Muscle layer of duodenum (tissue), 2 donors: ENCODE measurements at regions not wholly inside any gene's neighbourhood (a gene's known extent, or its start where the extent isn't known, plus 50 kb on each side); places are given as distances from the start of the nearest gene placed in this dataset.
A peak's percentile ranks its signal among the peaks of the same experiment; 100 is the strongest.

Experiments used
- H3K27ac ChIP-seq: one replicate; pipeline ENCODE4 v1.7.0; 2013; ENCODE audit warnings: mild to moderate bottlenecking, low read length
- H3K27me3 ChIP-seq: one replicate; pipeline ENCODE4 v1.7.0; 2013; ENCODE audit warnings: low read depth, mild to moderate bottlenecking, control low read depth, low read length
- H3K36me3 ChIP-seq, 2 donors: one replicate each; pipeline ENCODE4 v1.7.0; 2013; ENCODE audit warnings: low read length in 2 of 2, control low read depth in 1 of 2, mild to moderate bottlenecking in 1 of 2; ENCODE audit not compliant: insufficient read depth in 2 of 2, control insufficient read depth in 1 of 2
- H3K4me1 ChIP-seq, 2 donors: one replicate each; pipeline ENCODE4 v1.7.0; 2013; ENCODE audit warnings: low read length in 2 of 2, mild to moderate bottlenecking in 2 of 2, control low read depth in 1 of 2, moderate library complexity in 1 of 2; ENCODE audit not compliant: insufficient read depth in 2 of 2, control insufficient read depth in 1 of 2
- H3K4me3 ChIP-seq, 2 donors: one replicate each; pipeline ENCODE4 v1.7.0; 2013; ENCODE audit warnings: low read length in 2 of 2, low read depth in 1 of 2, mild to moderate bottlenecking in 1 of 2
- H3K9me3 ChIP-seq, 2 donors: one replicate each; pipeline ENCODE4 v1.7.0; 2013; ENCODE audit warnings: low read length in 2 of 2, control low read depth in 1 of 2, mild to moderate bottlenecking in 1 of 2; ENCODE audit not compliant: control insufficient read depth in 1 of 2
- donor health status: healthy.

DNA sequence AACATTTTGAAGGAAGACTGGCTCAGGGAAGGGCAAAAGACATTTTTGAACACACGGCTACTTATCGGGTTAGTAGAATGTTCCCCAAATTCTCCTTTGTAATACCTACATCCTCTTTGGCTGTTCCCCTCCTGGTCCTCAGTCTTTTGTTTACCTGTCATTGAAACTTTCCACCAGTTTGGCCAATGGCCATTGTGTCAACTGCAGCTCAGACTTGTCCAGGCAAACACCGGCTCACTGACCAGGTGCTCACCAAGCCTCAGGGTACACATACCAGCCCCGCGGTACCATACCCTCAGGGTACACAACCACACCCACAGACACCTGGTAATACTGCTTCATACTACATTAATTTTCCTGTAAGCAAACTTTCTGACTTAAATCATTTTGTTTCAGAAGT lies 84.8 kb upstream of the ZNF648 start:
- H3K4me3 ChIP-seq = no peak overlapping the region
- no peaks in the 10 kb centered on the region for H3K9me3 ChIP-seq
- H3K27ac ChIP-seq = peak overlapping the region; percentile 83
- H3K4me1 ChIP-seq = peaks cover 10 to 23% of the 10 kb centered on the region in 2 donors
- H3K27me3 ChIP-seq = no peaks in the 10 kb centered on the region
- H3K36me3 ChIP-seq = no peaks in the 10 kb centered on the region

DNA sequence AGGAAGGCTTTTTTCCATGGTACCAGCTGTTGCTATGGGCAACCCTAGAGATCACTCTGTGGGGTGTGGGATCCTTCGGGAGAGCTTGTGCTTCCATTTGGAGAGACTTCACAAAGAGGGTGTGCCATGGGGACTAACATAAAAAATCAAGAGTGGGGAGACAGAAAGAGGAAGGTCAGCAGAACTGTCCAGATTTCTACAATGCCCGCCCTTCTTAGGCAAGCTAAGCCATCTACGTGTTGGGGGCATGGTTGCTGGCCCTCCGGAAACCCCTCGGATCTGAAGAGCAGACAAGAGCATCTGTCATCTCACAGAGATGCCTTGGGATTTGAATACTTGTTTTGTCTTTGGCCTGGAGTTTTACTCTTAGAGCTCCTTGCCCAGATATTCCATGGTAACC lies 83.9 kb upstream of the ZNF648 start:
- no peaks in the 10 kb centered on the region for H3K36me3 ChIP-seq
- peaks cover 10 to 23% of the 10 kb centered on the region in 2 donors for H3K4me1 ChIP-seq
- H3K9me3 ChIP-seq = no peaks in the 10 kb centered on the region
- H3K27me3 ChIP-seq = no peaks in the 10 kb centered on the region
- peak overlapping the region; percentile 83 for H3K27ac ChIP-seq
- no peak overlapping the region for H3K4me3 ChIP-seq

DNA sequence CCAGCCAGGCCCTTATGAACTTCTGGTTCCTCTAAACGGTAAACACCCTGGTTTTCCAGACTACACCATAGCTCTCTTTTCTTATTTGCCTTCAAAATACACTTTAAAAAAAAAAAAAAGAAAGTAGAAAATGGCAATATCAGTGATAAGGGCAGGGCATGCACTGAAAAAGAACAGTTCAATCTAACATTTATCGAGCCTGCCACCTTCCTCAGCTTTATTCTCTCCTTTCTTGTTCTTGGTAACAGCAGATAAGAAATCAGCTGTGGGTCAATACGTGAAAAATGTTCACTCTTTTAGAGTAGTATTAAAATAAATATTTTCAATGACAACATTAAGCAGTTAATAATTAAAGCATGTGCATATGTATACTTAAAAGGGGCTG lies 83.1 kb upstream of the ZNF648 start:
- Histone ChIP-seq H3K27ac (peak overlapping the region; percentile 83), H3K27me3 (no peaks in the 10 kb centered on the region), H3K4me3 (peak overlapping the region in 1 of 2 donors; percentile 18), H3K9me3 (no peaks in the 10 kb centered on the region), H3K36me3 (no peaks in the 10 kb centered on the region), H3K4me1 (peaks cover 10 to 23% of the 10 kb centered on the region in 2 donors)

DNA sequence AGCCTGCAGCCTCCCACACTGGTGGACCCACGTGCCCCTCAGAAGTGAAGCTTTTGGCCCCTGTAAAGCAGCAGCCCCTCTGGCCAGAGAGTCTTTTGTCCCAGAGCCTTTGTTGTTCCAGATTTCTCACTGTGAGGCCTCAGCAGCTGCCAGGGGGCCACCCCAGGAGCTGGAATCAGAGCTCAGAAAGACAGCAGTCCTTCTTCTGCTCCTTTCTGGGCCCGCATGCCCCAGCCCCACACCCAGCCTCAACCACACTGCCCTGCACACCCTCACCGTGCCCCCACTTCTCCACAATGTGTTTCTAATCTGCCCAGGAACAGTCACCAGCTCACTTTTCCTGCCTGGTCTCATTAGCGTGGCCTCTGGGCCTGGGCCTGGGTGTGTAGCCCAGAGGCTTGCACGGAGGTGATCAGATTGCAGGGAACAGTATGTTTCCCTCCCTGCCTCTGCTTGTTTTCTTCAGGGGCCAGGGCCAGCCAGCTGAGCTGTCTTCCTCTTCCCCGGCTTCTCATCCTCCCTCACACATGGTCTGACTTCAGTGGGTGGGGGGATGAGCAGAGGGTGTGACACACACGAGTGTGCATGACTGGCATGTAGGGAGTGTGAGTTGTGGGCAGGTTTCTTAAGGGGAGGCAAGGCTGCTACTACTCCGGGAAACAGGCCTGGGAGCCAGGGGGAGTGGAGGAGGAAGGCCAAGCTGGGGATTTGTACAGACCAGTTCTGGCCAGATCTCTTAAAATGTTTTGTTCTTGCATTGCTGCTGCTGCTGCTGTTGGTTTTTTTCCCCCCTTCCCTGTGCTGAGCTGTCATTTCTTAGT lies 82.5 kb upstream of the ZNF648 start:
- H3K27ac ChIP-seq = peak overlapping the region; percentile 83
- H3K36me3 ChIP-seq = no peaks in the 10 kb centered on the region
- no peaks in the 10 kb centered on the region for H3K27me3 ChIP-seq
- H3K9me3 ChIP-seq = no peaks in the 10 kb centered on the region
- peak overlapping the region in 1 of 2 donors; percentile 33 for H3K4me3 ChIP-seq
- peaks cover 10 to 23% of the 10 kb centered on the region in 2 donors for H3K4me1 ChIP-seq

DNA sequence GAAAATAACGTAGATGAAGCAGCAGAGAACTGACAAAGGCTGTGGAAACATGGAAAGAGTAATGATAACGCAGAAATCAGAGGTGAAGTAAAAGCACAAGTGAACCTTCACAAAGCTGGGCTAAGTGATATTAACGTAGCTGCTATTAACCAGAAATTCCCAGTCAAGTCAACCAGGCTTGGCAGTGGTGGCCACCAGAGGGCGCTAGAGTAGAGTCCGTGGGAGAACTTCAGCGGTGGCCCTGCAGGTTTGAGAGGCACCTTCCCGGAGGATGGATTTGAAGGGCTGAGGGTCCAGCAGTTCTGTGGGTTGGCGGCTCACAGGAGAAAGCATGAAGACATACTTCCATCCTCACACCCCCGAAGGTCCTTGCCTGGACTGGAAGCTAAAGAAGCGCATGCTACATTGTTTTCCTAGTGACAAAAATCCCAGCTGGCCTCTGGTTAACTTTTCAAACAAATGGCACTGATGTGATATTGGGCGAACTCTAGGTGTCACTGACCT lies 81.7 kb upstream of the ZNF648 start:
- Histone ChIP-seq H3K4me1 (peaks cover 10 to 23% of the 10 kb centered on the region in 2 donors), H3K27ac (peak overlapping the region; percentile 83), H3K4me3 (no peak overlapping the region), H3K27me3 (no peaks in the 10 kb centered on the region), H3K36me3 (no peaks in the 10 kb centered on the region), H3K9me3 (no peaks in the 10 kb centered on the region)

DNA sequence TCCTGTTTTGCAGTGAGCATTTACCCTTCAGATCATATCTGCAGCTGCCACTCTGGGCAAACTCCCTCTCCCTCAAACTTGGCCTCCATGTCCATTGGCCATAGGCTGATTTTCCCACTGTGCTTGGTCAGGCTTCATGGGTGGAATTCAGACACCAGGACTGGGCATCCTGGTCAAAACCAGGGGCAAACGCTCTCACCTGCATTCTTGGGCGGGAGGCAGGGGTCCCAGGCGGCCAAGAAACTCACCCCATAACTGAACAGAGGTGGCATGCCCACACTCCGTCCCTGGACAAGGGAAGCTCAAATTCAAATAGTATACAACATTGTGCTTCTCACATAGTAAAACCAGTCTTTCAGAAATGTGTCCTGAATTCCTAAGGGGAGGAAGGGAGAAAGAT lies 81.1 kb upstream of the ZNF648 start:
- H3K27ac ChIP-seq = no peak overlapping the region
- H3K4me3 ChIP-seq = no peak overlapping the region
- peaks cover 14 to 23% of the 10 kb centered on the region in 2 donors for H3K4me1 ChIP-seq
- H3K27me3 ChIP-seq = no peaks in the 10 kb centered on the region
- no peaks in the 10 kb centered on the region for H3K36me3 ChIP-seq
- H3K9me3 ChIP-seq = no peaks in the 10 kb centered on the region

DNA sequence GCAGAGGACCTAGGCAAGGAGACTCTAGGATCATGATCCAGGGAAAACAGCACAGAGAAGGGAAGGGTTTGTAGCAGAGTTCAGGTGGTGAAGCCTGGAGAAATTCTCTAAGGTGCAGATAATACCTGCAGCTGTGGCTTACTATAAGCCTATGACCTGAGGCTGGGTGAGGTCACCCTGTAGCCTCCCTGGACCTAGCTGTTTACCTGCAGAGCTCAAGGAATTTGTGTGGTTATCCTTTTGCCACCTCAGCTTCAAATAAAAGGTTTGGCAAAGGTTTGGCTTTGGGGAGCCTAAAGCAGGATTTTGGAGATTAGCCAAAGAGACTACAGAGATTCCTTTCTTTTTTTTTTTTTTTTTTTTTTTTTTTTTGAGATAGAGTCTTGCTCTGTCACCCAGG lies 79.5 kb upstream of the ZNF648 start:
- Histone ChIP-seq H3K4me1 (peaks cover 14 to 23% of the 10 kb centered on the region in 2 donors), H3K27ac (no peak overlapping the region), H3K9me3 (no peaks in the 10 kb centered on the region), H3K4me3 (no peak overlapping the region), H3K27me3 (no peaks in the 10 kb centered on the region), H3K36me3 (no peaks in the 10 kb centered on the region)

DNA sequence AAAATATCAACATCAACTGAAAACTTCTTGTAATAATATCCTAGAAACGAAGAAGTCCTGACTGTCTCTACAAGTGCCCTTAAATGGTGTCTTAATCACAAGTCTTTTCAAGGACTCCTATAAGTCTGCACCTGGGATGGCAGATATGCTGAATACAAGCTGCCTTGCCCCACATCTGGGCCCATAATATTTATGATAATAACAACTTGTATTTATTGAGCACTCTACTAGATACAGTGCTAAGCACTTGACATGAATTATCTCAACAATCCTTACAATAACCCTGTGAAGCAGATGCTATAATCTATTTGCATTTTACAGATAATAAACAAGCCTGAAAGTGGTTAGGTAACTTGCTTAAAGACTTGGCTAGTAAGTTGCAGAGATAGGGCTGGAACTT lies 78.0 kb upstream of the ZNF648 start:
- Histone ChIP-seq H3K36me3 (no peaks in the 10 kb centered on the region), H3K9me3 (peaks cover 1 to 4% of the 10 kb centered on the region in 2 donors), H3K4me1 (peaks cover 10 to 11% of the 10 kb centered on the region in 2 donors), H3K27me3 (no peaks in the 10 kb centered on the region), H3K27ac (no peak overlapping the region), H3K4me3 (no peak overlapping the region)

DNA sequence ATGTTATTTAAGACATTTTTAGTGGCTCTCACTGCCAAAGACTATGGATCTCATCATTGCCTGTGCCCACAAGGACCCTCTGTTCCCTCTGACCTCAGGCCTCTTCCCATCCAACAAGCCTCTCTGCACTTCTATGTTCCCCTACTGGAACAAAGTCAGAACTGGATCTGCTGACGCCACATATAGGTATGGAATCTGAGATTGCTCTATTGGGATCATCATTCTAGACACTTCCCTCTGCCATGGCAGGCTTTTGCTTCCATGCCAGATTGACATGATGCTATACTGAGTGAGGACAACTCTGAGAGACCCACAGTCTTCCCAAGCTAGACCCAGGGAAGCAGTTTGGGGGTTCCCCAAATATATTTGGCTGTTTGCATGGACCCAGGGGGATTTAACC lies 76.0 kb upstream of the ZNF648 start:
- Histone ChIP-seq H3K36me3 (no peaks in the 10 kb centered on the region), H3K9me3 (peaks cover 10 to 13% of the 10 kb centered on the region in 2 donors), H3K27me3 (no peaks in the 10 kb centered on the region), H3K4me3 (no peak overlapping the region), H3K27ac (no peak overlapping the region), H3K4me1 (peaks cover 0 to 4% of the 10 kb centered on the region in 2 donors)

DNA sequence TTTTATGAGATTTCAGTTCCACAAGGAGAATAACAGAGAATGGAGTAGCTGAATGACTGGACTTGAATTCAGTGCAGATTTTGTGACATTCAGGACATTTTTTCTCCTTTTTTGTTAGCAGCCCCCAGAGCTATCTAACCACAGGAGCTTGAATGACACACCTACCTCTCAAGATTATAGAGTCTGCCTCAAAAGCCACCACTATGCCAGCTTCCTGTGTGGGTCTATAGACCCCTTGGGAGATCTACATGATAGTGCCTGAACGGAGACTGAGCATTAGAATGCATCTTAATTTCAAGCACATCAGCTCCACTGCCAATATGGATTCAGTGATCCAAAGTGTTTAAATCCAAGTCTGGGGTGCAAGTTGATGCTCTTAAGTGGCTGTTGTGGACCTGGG lies 74.4 kb upstream of the ZNF648 start:
- Histone ChIP-seq H3K36me3 (no peaks in the 10 kb centered on the region), H3K27me3 (no peaks in the 10 kb centered on the region), H3K4me1 (peaks cover 0 to 4% of the 10 kb centered on the region in 2 donors), H3K27ac (no peak overlapping the region), H3K9me3 (peaks cover 10 to 13% of the 10 kb centered on the region in 2 donors), H3K4me3 (no peak overlapping the region)

DNA sequence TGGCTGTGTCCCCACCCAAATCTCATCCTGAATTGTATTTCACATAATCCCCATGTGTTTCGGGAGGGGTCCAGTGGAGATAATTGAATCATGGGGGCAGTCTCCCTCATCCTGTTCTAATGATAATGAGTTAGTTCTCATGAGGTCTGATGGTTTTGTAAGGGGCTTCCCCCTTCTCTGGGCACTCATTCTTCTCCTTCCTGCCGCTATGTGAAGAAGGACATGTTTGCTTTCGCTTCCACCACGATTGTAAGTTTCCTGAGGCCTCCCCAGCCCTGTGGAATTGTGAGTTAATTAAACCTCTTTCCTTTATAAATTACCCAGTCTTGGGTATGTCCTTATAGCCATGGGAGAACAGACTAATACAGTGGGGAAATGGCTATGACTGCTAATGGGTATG lies 72.7 kb upstream of the ZNF648 start:
- H3K9me3 ChIP-seq = peaks cover 10 to 13% of the 10 kb centered on the region in 2 donors
- H3K4me1 ChIP-seq = peaks cover 0 to 4% of the 10 kb centered on the region in 2 donors
- no peaks in the 10 kb centered on the region for H3K27me3 ChIP-seq
- no peak overlapping the region for H3K4me3 ChIP-seq
- no peak overlapping the region for H3K27ac ChIP-seq
- no peaks in the 10 kb centered on the region for H3K36me3 ChIP-seq
